PC-9 (cell line): ENCODE measurements at regions not wholly inside any gene's neighbourhood (a gene's known extent, or its start where the extent isn't known, plus 50 kb on each side); places are given as distances from the start of the nearest gene placed in this dataset.

Source experiments
- BruUV-seq: library from RNA; stranded (reverse); fragments of 400-500 nt; replicated peaks from 2 replicates; lab custom pipeline; 2021; lab: Mats Ljungman, UMichigan
- CTCF ChIA-PET: fragments of 300-600 bp; sonication (Branson Sonifier 250); formaldehyde crosslinking; loops from one replicate; lab custom pipeline; 2022; ENCODE audit warnings: antibody characterized with exemption; lab: Charles Lee
- POLR2A ChIA-PET: fragments of 300-600 bp; sonication (Branson Sonifier 250); formaldehyde crosslinking; loops from one replicate; lab custom pipeline; 2022; ENCODE audit warnings: antibody characterized with exemption; ENCODE audit not compliant: unreplicated experiment; lab: Charles Lee
- DNase-seq, 2 experiments: peaks; one replicate each; pipeline versions ENCODE4 v3.0.0 to v3.0.0-alpha.2; 2015 to 2022; ENCODE audit warnings: mixed read lengths in 1 of 2
- H2AFZ ChIP-seq: fragments of 200-600 bp; sonication (generic); 2 replicates; pipeline ENCODE4 v1.8.1; 2017; ENCODE audit warnings: antibody characterized with exemption
- H3F3A ChIP-seq: fragments of 200-600 bp; sonication (generic); 2 replicates; pipeline ENCODE4 v1.8.1; 2017; ENCODE audit warnings: antibody characterized with exemption, mild to moderate bottlenecking, low read depth; ENCODE audit not compliant: insufficient read depth
- H3K27ac ChIP-seq: fragments of 200-600 bp; sonication (generic); 2 replicates; pipeline ENCODE4 v1.6.1; 2016; ENCODE audit warnings: mixed run types
- H3K27me3 ChIP-seq: fragments of 200-600 bp; sonication (generic); 2 replicates; pipeline ENCODE4 v1.6.1; 2016; ENCODE audit warnings: low read depth, mixed run types; ENCODE audit not compliant: insufficient read depth
- H3K36me3 ChIP-seq: fragments of 200-600 bp; sonication (generic); 2 replicates; pipeline ENCODE4 v1.6.1; 2016; ENCODE audit warnings: low read depth, mixed run types
- H3K4me1 ChIP-seq: fragments of 200-600 bp; sonication (generic); replicated peaks from 2 replicates; pipeline ENCODE4 v1.6.1; 2016; ENCODE audit warnings: mixed run types; ENCODE audit not compliant: insufficient read depth
- H3K4me2 ChIP-seq: fragments of 200-600 bp; sonication (generic); 2 replicates; pipeline ENCODE4 v1.6.1; 2017; ENCODE audit warnings: mixed run types
- H3K4me3 ChIP-seq: fragments of 200-600 bp; sonication (generic); 2 replicates; pipeline ENCODE4 v1.6.1; 2016; ENCODE audit warnings: mixed run types
- H3K79me2 ChIP-seq: fragments of 200-600 bp; sonication (generic); 2 replicates; pipeline ENCODE4 v1.6.1; 2017; ENCODE audit warnings: low read depth, mixed run types
- H3K9me2 ChIP-seq: fragments of 200-600 bp; sonication (generic); 2 replicates; pipeline ENCODE4 v1.8.1; 2017; ENCODE audit warnings: mild to moderate bottlenecking; ENCODE audit not compliant: insufficient read depth
- H3K9me3 ChIP-seq: fragments of 200-600 bp; sonication (generic); 2 replicates; pipeline ENCODE4 v1.8.1; 2016; ENCODE audit warnings: low read depth; ENCODE audit not compliant: insufficient read depth
- H4K20me1 ChIP-seq: fragments of 200-600 bp; sonication (generic); 2 replicates; pipeline ENCODE4 v1.8.1; 2017; ENCODE audit not compliant: insufficient read depth
- EZH2 ChIP-seq: fragments of 200-600 bp; sonication (generic); IDR thresholded peaks from 2 replicates; pipeline ENCODE4 v1.8.0; 2017; ENCODE audit warnings: antibody characterized with exemption, low read depth
- intact Hi-C: fragments of 100-400 bp; cut with micrococcal nuclease; formaldehyde crosslinking; loops from one replicate; pipeline ENCODE4 v1.10.0; 2022; ENCODE audit not compliant: unreplicated experiment
- TF ChIP-seq, protein P1 (sequence below): fragments of 200-600 bp; sonication (generic); conservative IDR thresholded peaks from 2 replicates; pipeline ENCODE4 v1.6.1; 2017; ENCODE audit warnings: mixed run types, antibody characterized with exemption, mild to moderate bottlenecking, moderate library complexity

- no peak overlapping the region for H3K4me2 ChIP-seq
- peaks cover 45% of the 10 kb centered on the region for H3K4me1 ChIP-seq
- TF ChIP-seq, protein P1, sequence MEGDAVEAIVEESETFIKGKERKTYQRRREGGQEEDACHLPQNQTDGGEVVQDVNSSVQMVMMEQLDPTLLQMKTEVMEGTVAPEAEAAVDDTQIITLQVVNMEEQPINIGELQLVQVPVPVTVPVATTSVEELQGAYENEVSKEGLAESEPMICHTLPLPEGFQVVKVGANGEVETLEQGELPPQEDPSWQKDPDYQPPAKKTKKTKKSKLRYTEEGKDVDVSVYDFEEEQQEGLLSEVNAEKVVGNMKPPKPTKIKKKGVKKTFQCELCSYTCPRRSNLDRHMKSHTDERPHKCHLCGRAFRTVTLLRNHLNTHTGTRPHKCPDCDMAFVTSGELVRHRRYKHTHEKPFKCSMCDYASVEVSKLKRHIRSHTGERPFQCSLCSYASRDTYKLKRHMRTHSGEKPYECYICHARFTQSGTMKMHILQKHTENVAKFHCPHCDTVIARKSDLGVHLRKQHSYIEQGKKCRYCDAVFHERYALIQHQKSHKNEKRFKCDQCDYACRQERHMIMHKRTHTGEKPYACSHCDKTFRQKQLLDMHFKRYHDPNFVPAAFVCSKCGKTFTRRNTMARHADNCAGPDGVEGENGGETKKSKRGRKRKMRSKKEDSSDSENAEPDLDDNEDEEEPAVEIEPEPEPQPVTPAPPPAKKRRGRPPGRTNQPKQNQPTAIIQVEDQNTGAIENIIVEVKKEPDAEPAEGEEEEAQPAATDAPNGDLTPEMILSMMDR = no peak
- TF ChIP-seq EZH2 = no peak
- H3K79me2 ChIP-seq = no peaks in the 10 kb centered on the region
- H3K27me3 ChIP-seq = no peaks in the 10 kb centered on the region
- no peak for DNase-seq
- H4K20me1 ChIP-seq = no peaks in the 10 kb centered on the region
- H2AFZ ChIP-seq = no peak overlapping the region
- no peaks in the 10 kb centered on the region for H3K9me2 ChIP-seq
- ChIA-PET POLR2A (no interaction called here), CTCF (no interaction called here)
- H3K36me3 ChIP-seq = no peaks in the 10 kb centered on the region; the same call in 1 of the 2 replicates
- peaks cover 35% of the 10 kb centered on the region; the same call in 1 of the 2 replicates for H3F3A ChIP-seq
- no peak overlapping the region for H3K4me3 ChIP-seq
- intact Hi-C loops = no loop called here
- peak overlapping the region; percentile 92 for H3K27ac ChIP-seq
- peaks cover 18% of the 10 kb centered on the region for H3K9me3 ChIP-seq
- no TSS peak for BruUV-seq
These were observed 150.4 kb downstream of the IRS1 start for GRCh38 chr2:226649201-226649600.

GRCh38 chr2:226647621-226648518 is 151.8 kb downstream of the IRS1 start:
- peaks cover 29% of the 10 kb centered on the region; the same call in 1 of the 2 replicates for H3F3A ChIP-seq
- no peaks in the 10 kb centered on the region for H3K27me3 ChIP-seq
- no peaks in the 10 kb centered on the region for H3K9me2 ChIP-seq
- TF ChIP-seq, protein P1 = no peak
- intact Hi-C loops = no loop called here
- H3K4me2 ChIP-seq = no peak overlapping the region
- no peak overlapping the region for H3K27ac ChIP-seq
- H3K9me3 ChIP-seq = peaks cover 14% of the 10 kb centered on the region
- no TSS peak for BruUV-seq
- H3K36me3 ChIP-seq = no peaks in the 10 kb centered on the region; the same call in 1 of the 2 replicates
- H2AFZ ChIP-seq = no peak overlapping the region
- no peaks in the 10 kb centered on the region for H4K20me1 ChIP-seq
- no peak overlapping the region for H3K4me3 ChIP-seq
- no peak for DNase-seq
- peaks cover 33% of the 10 kb centered on the region for H3K4me1 ChIP-seq
- ChIA-PET CTCF (interaction anchor here (0.7 kb wide), 1 partner anchor 305 kb away, joined by 3 read pairs; no protein-coding TSS in a partner anchor), POLR2A (interaction anchor here (0.6 kb wide), 1 partner anchor 76 kb away, joined by 4 read pairs; no protein-coding TSS in a partner anchor)
- H3K79me2 ChIP-seq = no peaks in the 10 kb centered on the region

GRCh38 chr2:226644399-226644865 is 155.2 kb downstream of the IRS1 start:
- intact Hi-C loops = no loop called here
- no peak for TF ChIP-seq EZH2
- TF ChIP-seq, protein P1 = no peak
- no peak overlapping the region for H3K4me3 ChIP-seq
- POLR2A ChIA-PET = no interaction called here
- no peak overlapping the region for H3K4me2 ChIP-seq
- CTCF ChIA-PET = no interaction called here
- H3F3A ChIP-seq = peaks cover 2% of the 10 kb centered on the region; the same call in 1 of the 2 replicates
- H3K27ac ChIP-seq = no peak overlapping the region
- H3K9me2 ChIP-seq = no peaks in the 10 kb centered on the region
- peaks cover 12% of the 10 kb centered on the region for H3K9me3 ChIP-seq
- H4K20me1 ChIP-seq = no peaks in the 10 kb centered on the region
- peaks cover under 1% of the 10 kb centered on the region for H3K4me1 ChIP-seq
- no peak for DNase-seq
- H3K27me3 ChIP-seq = no peaks in the 10 kb centered on the region
- no peaks in the 10 kb centered on the region for H3K79me2 ChIP-seq
- no peaks in the 10 kb centered on the region; the same call in 1 of the 2 replicates for H3K36me3 ChIP-seq
- no TSS peak for BruUV-seq
- H2AFZ ChIP-seq = no peak overlapping the region
